ENCODE measurements at regions not wholly inside any gene's neighbourhood (a gene's known extent, or its start where the extent isn't known, plus 50 kb on each side); places are given as distances from the start of the nearest gene placed in this dataset.

- H3K4me3 ChIP-seq (ENCODE audit: low read length), result no peak overlapping the region
- DNase-seq (ENCODE audit: low read depth), result no peak
- TF ChIP-seq CTCF (IDR thresholded peaks at IDR 0.05; ENCODE audit: insufficient read depth, low read depth, low read length, missing control alignments), result no peak
Measured at GRCh38 chr17:13281626-13282025, 263.8 kb upstream of the ELAC2 start.

GRCh38 chr17:13273806-13274205, 256.0 kb upstream of the ELAC2 start:
- H3K4me3 ChIP-seq (ENCODE audit: low read length), result no peak overlapping the region
- no peak for TF ChIP-seq CTCF (IDR thresholded peaks at IDR 0.05; ENCODE audit: insufficient read depth, low read depth, low read length, missing control alignments)
- DNase-seq (ENCODE audit: low read depth), result peak; percentile 1

- no peak overlapping the region for H3K4me3 ChIP-seq (ENCODE audit: low read length)
- DNase-seq (ENCODE audit: low read depth), result no peak
- no peak for TF ChIP-seq CTCF (IDR thresholded peaks at IDR 0.05; ENCODE audit: insufficient read depth, low read depth, low read length, missing control alignments)
Measured at GRCh38 chr17:13272296-13272695, 254.5 kb upstream of the ELAC2 start.

- no peak for DNase-seq (ENCODE audit: low read depth)
- no peak overlapping the region for H3K4me3 ChIP-seq (ENCODE audit: low read length)
- no peak for TF ChIP-seq CTCF (IDR thresholded peaks at IDR 0.05; ENCODE audit: insufficient read depth, low read depth, low read length, missing control alignments)
Measured at GRCh38 chr17:13268791-13269595, 251.2 kb upstream of the ELAC2 start.

GRCh38 chr17:13266606-13267005, 248.8 kb upstream of the ELAC2 start:
- no peak for DNase-seq (ENCODE audit: low read depth)
- TF ChIP-seq CTCF (IDR thresholded peaks at IDR 0.05; ENCODE audit: insufficient read depth, low read depth, low read length, missing control alignments), result no peak
- no peak overlapping the region for H3K4me3 ChIP-seq (ENCODE audit: low read length)

- DNase-seq (ENCODE audit: low read depth), result no peak
- no peak for TF ChIP-seq CTCF (IDR thresholded peaks at IDR 0.05; ENCODE audit: insufficient read depth, low read depth, low read length, missing control alignments)
Measured at GRCh38 chr17:13265311-13265710, 247.5 kb upstream of the ELAC2 start.

GRCh38 chr17:13263746-13264145, 245.9 kb upstream of the ELAC2 start:
- no peak for TF ChIP-seq CTCF (IDR thresholded peaks at IDR 0.05; ENCODE audit: insufficient read depth, low read depth, low read length, missing control alignments)
- DNase-seq (ENCODE audit: low read depth), result no peak
- no peak overlapping the region for H3K4me3 ChIP-seq (ENCODE audit: low read length)

More at GRCh38 chr17:13265311-13265710, 247.5 kb upstream of the ELAC2 start:
- no peak overlapping the region for H3K4me3 ChIP-seq (ENCODE audit: low read length)
